SH-SY5Y (cell line): ENCODE measurements at regions not wholly inside any gene's neighbourhood (a gene's known extent, or its start where the extent isn't known, plus 50 kb on each side); places are given as distances from the start of the nearest gene placed in this dataset.

Experiments
- GATA2 ChIP-seq: IDR thresholded peaks from 2 replicates; pipeline ENCODE4 v1.6.1; 2011; ENCODE audit warnings: mild to moderate bottlenecking, low read depth, low read length
- GATA3 ChIP-seq: IDR thresholded peaks from 2 replicates; pipeline ENCODE4 v1.6.1; 2011; ENCODE audit warnings: low read depth, mild to moderate bottlenecking, low read length, moderate library complexity

GRCh38 chr20:39767352-39767751 is 805.2 kb downstream of the DHX35 start:
- no peak for TF ChIP-seq GATA2
- no peak for TF ChIP-seq GATA3
